ENCODE measurements at regions not wholly inside any gene's neighbourhood (a gene's known extent, or its start where the extent isn't known, plus 50 kb on each side); places are given as distances from the start of the nearest gene placed in this dataset.

DNA sequence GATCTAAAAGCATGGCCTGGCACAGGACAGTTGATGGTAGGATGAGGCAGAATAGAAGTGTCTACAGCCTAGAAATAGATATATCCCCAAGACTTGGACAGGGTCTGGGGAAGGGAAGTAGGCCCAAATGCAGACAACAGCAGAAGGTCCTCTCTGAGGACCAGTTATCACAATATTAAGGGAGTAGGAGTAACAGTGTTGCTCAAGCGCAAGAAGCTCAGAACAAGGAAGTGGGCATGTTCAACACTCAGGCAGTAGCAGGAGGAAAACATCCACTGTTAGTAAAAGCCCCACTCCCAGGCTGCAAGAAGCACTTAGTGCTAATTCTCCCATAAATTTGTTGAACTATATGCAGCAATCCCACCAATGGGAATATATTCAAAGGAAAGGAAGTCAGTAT is 314.7 kb downstream of the METTL4 start:
- H3K27me3 ChIP-seq (replicated peaks in 2 of 5; ENCODE audit: control insufficient read depth in 4 of 5, insufficient read depth in 5 of 5, low read length in 4 of 5): no peaks in the 10 kb centered on the region
- 100% methylated on average over 1 of the region's 1 CpG for WGBS (ENCODE audit: insufficient coverage)
- DNase-seq: no peak

DNA sequence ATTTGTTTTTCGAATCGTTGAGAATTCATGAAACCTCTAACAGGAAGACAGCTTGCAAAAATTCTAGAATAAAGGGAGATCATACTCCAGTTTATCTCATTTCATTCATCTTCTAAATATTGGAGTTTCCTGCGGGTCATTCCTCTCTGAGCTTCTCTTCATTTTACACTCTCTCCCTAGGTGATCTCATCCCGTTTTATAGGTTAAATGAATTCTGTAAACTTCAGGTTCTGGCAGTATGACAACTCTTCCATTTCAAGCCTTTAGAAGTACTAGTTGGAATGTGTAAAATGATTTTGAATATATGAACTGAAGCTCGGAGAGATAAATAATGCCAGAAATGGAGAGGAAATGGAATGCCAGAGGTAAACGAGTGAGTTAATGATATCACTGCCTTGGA is 312.4 kb downstream of the METTL4 start:
- WGBS (ENCODE audit: insufficient coverage): 94% methylated on average over 2 of the region's 6 CpGs
- ChIA-PET CTCF (interaction anchor here (1.4 kb wide), 1 partner anchor 11 kb away, joined by 4 read pairs; no protein-coding TSS in a partner anchor), POLR2A (no interaction called here)
- Histone ChIP-seq H3K4me3 (ENCODE audit: control insufficient read depth in 1 of 7, extremely low read depth in 1 of 7, insufficient read depth in 4 of 7, low read depth in 2 of 7, low read length in 6 of 7) (no peak overlapping the region), H3K27ac (ENCODE audit: insufficient read depth in 1 of 2, low read depth in 1 of 2, low read length in 2 of 2, poor library complexity in 1 of 2, severe bottlenecking in 2 of 2) (no peak overlapping the region), H3K27me3 (replicated peaks in 2 of 5; ENCODE audit: control insufficient read depth in 4 of 5, insufficient read depth in 5 of 5, low read length in 4 of 5) (no peaks in the 10 kb centered on the region), H3K36me3 (ENCODE audit: control insufficient read depth in 4 of 4, insufficient read depth in 4 of 4, low read length in 3 of 4) (no peaks in the 10 kb centered on the region), H3K9me3 (ENCODE audit: control extremely low read depth in 1 of 5, control insufficient read depth in 4 of 5, insufficient read depth in 2 of 5, low read depth in 1 of 5, low read length in 4 of 5) (peaks cover 0 to 2% (median 0%) of the 10 kb centered on the region in 5 experiments), H3K4me1 (ENCODE audit: control extremely low read depth in 1 of 4, control insufficient read depth in 4 of 4, insufficient read depth in 4 of 4, low read length in 3 of 4) (no peaks in the 10 kb centered on the region)
- no peak for DNase-seq

More for the DNA sequence above, 314.7 kb downstream of the METTL4 start:
- H3K9me3 ChIP-seq (ENCODE audit: control extremely low read depth in 1 of 5, control insufficient read depth in 4 of 5, insufficient read depth in 2 of 5, low read depth in 1 of 5, low read length in 4 of 5): peaks cover 0 to 2% (median 0%) of the 10 kb centered on the region in 5 experiments
- no peak overlapping the region for H3K4me3 ChIP-seq (ENCODE audit: control insufficient read depth in 1 of 7, extremely low read depth in 1 of 7, insufficient read depth in 4 of 7, low read depth in 2 of 7, low read length in 6 of 7)
- H3K27ac ChIP-seq (ENCODE audit: insufficient read depth in 1 of 2, low read depth in 1 of 2, low read length in 2 of 2, poor library complexity in 1 of 2, severe bottlenecking in 2 of 2): no peak overlapping the region
- CTCF ChIA-PET: no interaction called here
- H3K4me1 ChIP-seq (ENCODE audit: control extremely low read depth in 1 of 4, control insufficient read depth in 4 of 4, insufficient read depth in 4 of 4, low read length in 3 of 4): no peaks in the 10 kb centered on the region
- H3K36me3 ChIP-seq (ENCODE audit: control insufficient read depth in 4 of 4, insufficient read depth in 4 of 4, low read length in 3 of 4): no peaks in the 10 kb centered on the region
- POLR2A ChIA-PET: no interaction called here

DNA sequence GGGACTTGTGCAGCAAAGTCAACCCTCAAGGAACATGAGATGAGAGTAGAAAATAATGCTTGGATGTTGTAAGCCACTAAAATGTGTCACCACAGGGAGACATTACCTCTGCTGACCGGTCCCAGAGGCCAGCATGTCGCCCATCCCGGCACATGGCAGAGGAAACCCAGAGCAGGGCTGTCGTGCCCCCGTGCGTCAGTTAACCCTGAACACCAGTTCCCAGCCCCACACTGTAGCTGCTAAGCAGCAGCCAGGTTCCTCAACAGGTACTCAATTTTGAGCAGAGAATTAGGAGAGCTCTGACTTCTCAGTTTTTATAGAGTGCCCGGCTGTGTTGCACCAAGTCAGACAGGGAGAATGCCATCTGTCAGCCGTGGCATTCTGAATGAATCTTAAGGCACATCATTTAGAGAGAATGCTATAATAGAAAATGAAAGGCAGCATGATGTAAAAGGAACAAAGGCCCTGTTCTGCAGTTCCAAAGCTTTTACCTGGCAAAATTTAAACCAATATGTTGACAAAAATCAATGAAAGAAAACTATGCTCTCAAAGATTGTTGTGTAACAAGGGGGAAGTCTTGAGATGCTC is 307.9 kb downstream of the METTL4 start:
- Histone ChIP-seq H3K27me3 (replicated peaks in 2 of 5; ENCODE audit: control insufficient read depth in 4 of 5, insufficient read depth in 5 of 5, low read length in 4 of 5) (no peaks in the 10 kb centered on the region), H3K4me1 (ENCODE audit: control extremely low read depth in 1 of 4, control insufficient read depth in 4 of 4, insufficient read depth in 4 of 4, low read length in 3 of 4) (no peaks in the 10 kb centered on the region), H3K36me3 (ENCODE audit: control insufficient read depth in 4 of 4, insufficient read depth in 4 of 4, low read length in 3 of 4) (no peaks in the 10 kb centered on the region), H3K9me3 (ENCODE audit: control extremely low read depth in 1 of 5, control insufficient read depth in 4 of 5, insufficient read depth in 2 of 5, low read depth in 1 of 5, low read length in 4 of 5) (no peaks in the 10 kb centered on the region), H3K27ac (ENCODE audit: insufficient read depth in 1 of 2, low read depth in 1 of 2, low read length in 2 of 2, poor library complexity in 1 of 2, severe bottlenecking in 2 of 2) (no peak overlapping the region), H3K4me3 (ENCODE audit: control insufficient read depth in 1 of 7, extremely low read depth in 1 of 7, insufficient read depth in 4 of 7, low read depth in 2 of 7, low read length in 6 of 7) (no peak overlapping the region)
- 95% methylated on average over 8 of the region's 8 CpGs for WGBS (ENCODE audit: insufficient coverage)
- no peak for DNase-seq
- ChIA-PET CTCF (no interaction called here), POLR2A (no interaction called here)

DNA sequence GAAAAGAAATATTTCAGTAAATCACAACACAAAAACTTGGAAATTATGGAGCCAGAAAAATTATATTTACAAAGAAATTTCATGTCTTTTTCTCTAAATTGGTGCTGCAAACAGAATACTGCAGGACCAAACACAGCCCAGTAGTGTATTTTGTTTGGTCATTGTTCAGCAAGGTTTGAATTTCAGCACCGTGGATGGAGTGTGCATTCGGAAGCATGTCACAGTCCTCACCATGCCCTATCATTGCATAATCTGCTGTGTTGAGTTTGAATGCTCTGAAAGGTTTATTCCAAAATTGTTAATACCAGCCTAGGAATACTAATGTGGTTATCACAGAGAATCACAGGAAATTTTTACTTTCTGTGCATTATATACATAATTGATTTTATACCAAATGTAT is 296.7 kb downstream of the METTL4 start:
- no peak overlapping the region for H3K27ac ChIP-seq (ENCODE audit: insufficient read depth in 1 of 2, low read depth in 1 of 2, low read length in 2 of 2, poor library complexity in 1 of 2, severe bottlenecking in 2 of 2)
- 100% methylated on average over 1 of the region's 2 CpGs for WGBS (ENCODE audit: insufficient coverage)
- no peak for DNase-seq
- no peaks in the 10 kb centered on the region for H3K27me3 ChIP-seq (replicated peaks in 2 of 5; ENCODE audit: control insufficient read depth in 4 of 5, insufficient read depth in 5 of 5, low read length in 4 of 5)
- ChIA-PET POLR2A (no interaction called here), CTCF (no interaction called here)
- H3K36me3 ChIP-seq (ENCODE audit: control insufficient read depth in 4 of 4, insufficient read depth in 4 of 4, low read length in 3 of 4): no peaks in the 10 kb centered on the region
- H3K9me3 ChIP-seq (ENCODE audit: control extremely low read depth in 1 of 5, control insufficient read depth in 4 of 5, insufficient read depth in 2 of 5, low read depth in 1 of 5, low read length in 4 of 5): no peaks in the 10 kb centered on the region
- no peak overlapping the region for H3K4me3 ChIP-seq (ENCODE audit: control insufficient read depth in 1 of 7, extremely low read depth in 1 of 7, insufficient read depth in 4 of 7, low read depth in 2 of 7, low read length in 6 of 7)
- no peaks in the 10 kb centered on the region for H3K4me1 ChIP-seq (ENCODE audit: control extremely low read depth in 1 of 4, control insufficient read depth in 4 of 4, insufficient read depth in 4 of 4, low read length in 3 of 4)

DNA sequence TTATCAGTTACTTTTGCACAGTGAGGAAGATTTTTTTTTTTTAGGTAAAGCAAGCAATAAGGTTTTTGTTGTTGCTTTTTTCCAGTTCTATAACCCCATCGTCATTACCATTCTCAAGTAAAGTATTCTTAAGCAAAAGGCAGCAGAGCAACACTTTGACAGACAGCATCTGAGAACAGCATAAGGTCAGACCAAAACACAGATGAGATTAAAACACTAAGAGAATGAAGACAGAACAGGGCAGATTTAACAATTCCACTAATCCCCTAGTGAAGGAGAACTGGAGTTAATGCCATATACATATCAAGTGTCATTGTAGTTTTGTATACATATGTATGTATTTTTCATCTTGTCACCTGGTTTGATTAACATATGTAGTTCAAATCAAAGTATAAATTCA is 290.2 kb downstream of the METTL4 start:
- no peak overlapping the region for H3K4me3 ChIP-seq (ENCODE audit: control insufficient read depth in 1 of 7, extremely low read depth in 1 of 7, insufficient read depth in 4 of 7, low read depth in 2 of 7, low read length in 6 of 7)
- ChIA-PET POLR2A (no interaction called here), CTCF (no interaction called here)
- no peaks in the 10 kb centered on the region for H3K27me3 ChIP-seq (replicated peaks in 2 of 5; ENCODE audit: control insufficient read depth in 4 of 5, insufficient read depth in 5 of 5, low read length in 4 of 5)
- H3K27ac ChIP-seq (ENCODE audit: insufficient read depth in 1 of 2, low read depth in 1 of 2, low read length in 2 of 2, poor library complexity in 1 of 2, severe bottlenecking in 2 of 2): no peak overlapping the region
- DNase-seq: no peak
- H3K4me1 ChIP-seq (ENCODE audit: control extremely low read depth in 1 of 4, control insufficient read depth in 4 of 4, insufficient read depth in 4 of 4, low read length in 3 of 4): no peaks in the 10 kb centered on the region
- H3K9me3 ChIP-seq (ENCODE audit: control extremely low read depth in 1 of 5, control insufficient read depth in 4 of 5, insufficient read depth in 2 of 5, low read depth in 1 of 5, low read length in 4 of 5): no peaks in the 10 kb centered on the region
- no CpG with 5 or more reads among the region's 1 CpG for WGBS (ENCODE audit: insufficient coverage)
- H3K36me3 ChIP-seq (ENCODE audit: control insufficient read depth in 4 of 4, insufficient read depth in 4 of 4, low read length in 3 of 4): no peaks in the 10 kb centered on the region

DNA sequence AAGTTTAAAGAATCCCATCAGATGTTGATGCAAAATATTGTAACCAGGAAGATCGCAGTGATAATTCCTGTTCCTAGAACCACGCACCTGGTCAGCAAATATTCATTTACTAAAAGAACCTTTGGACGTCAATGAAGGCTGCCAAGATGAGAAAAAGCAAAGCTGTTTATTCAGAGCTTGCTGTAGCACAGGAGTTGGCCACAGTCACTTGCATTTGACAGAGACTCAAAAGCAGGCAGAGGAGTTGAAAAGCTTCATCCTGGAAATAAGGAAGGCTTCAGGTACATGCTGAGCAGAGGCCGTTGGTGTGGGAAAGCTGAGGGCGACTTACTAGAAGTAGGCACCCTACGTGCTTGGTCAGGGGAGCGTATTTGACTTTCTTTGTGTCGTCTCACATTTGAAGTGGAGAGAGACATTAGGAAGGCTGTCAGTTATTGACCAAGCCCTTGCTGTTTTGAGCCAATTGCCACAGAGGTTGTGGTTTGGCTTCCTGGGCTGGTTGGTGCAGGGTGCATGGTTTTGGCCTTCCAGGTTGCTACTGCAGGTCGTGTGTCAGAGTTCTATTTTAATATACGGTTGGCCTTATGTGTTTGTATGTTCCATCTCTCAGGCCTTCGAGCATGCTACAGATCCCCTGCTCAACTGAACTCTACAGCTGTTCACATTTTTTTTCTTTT is 289.6 kb downstream of the METTL4 start:
- Histone ChIP-seq H3K27ac (ENCODE audit: insufficient read depth in 1 of 2, low read depth in 1 of 2, low read length in 2 of 2, poor library complexity in 1 of 2, severe bottlenecking in 2 of 2) (no peak overlapping the region), H3K4me1 (ENCODE audit: control extremely low read depth in 1 of 4, control insufficient read depth in 4 of 4, insufficient read depth in 4 of 4, low read length in 3 of 4) (no peaks in the 10 kb centered on the region), H3K4me3 (ENCODE audit: control insufficient read depth in 1 of 7, extremely low read depth in 1 of 7, insufficient read depth in 4 of 7, low read depth in 2 of 7, low read length in 6 of 7) (no peak overlapping the region), H3K27me3 (replicated peaks in 2 of 5; ENCODE audit: control insufficient read depth in 4 of 5, insufficient read depth in 5 of 5, low read length in 4 of 5) (no peaks in the 10 kb centered on the region), H3K9me3 (ENCODE audit: control extremely low read depth in 1 of 5, control insufficient read depth in 4 of 5, insufficient read depth in 2 of 5, low read depth in 1 of 5, low read length in 4 of 5) (no peaks in the 10 kb centered on the region), H3K36me3 (ENCODE audit: control insufficient read depth in 4 of 4, insufficient read depth in 4 of 4, low read length in 3 of 4) (no peaks in the 10 kb centered on the region)
- ChIA-PET CTCF (no interaction called here), POLR2A (no interaction called here)
- WGBS (ENCODE audit: insufficient coverage): 88% methylated on average over 9 of the region's 11 CpGs
- DNase-seq: no peak

DNA sequence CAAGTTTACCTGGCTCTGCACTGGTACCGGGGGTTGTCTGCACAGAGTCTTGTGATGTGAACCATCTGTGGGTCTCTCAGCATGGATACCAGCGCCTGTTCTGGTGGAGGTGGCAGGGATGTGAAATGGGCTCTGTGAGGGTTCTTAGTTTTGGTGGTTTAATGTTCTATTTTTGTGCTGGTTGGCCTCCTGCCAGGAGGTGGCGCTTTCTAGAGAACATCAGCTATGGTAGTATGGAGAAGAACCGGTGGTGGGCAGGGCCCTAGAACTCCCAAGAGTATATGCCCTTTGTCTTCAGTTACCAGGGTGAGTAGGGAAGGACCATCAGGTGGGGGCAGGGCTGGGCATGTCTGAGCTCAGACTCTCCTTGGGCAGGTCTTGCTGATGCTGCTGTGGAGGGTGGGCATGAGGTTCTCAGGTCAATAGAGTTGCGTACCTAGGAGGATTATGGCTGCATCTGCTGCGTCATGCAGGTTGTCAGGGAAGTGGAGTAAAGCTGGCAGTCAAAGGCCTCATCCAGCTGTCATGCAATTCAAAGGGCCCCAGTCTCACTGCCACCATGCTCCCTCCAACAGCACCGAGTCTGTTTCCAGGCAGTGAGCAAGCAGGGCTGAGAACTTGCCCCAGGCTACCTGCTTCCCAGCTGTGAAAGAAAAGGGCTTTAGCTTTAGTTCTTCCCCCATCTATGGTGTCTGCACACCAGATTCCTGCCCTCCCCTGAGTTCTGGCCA is 278.0 kb downstream of the METTL4 start:
- Histone ChIP-seq H3K27ac (ENCODE audit: insufficient read depth in 1 of 2, low read depth in 1 of 2, low read length in 2 of 2, poor library complexity in 1 of 2, severe bottlenecking in 2 of 2) (no peak overlapping the region), H3K9me3 (ENCODE audit: control extremely low read depth in 1 of 5, control insufficient read depth in 4 of 5, insufficient read depth in 2 of 5, low read depth in 1 of 5, low read length in 4 of 5) (no peaks in the 10 kb centered on the region), H3K4me3 (ENCODE audit: control insufficient read depth in 1 of 7, extremely low read depth in 1 of 7, insufficient read depth in 4 of 7, low read depth in 2 of 7, low read length in 6 of 7) (no peak overlapping the region), H3K36me3 (ENCODE audit: control insufficient read depth in 4 of 4, insufficient read depth in 4 of 4, low read length in 3 of 4) (no peaks in the 10 kb centered on the region), H3K4me1 (ENCODE audit: control extremely low read depth in 1 of 4, control insufficient read depth in 4 of 4, insufficient read depth in 4 of 4, low read length in 3 of 4) (no peaks in the 10 kb centered on the region), H3K27me3 (replicated peaks in 2 of 5; ENCODE audit: control insufficient read depth in 4 of 5, insufficient read depth in 5 of 5, low read length in 4 of 5) (no peaks in the 10 kb centered on the region)
- ChIA-PET CTCF (interaction anchor here (0.5 kb wide), 1 partner anchor 1183 kb away, joined by 6 read pairs; no protein-coding TSS in a partner anchor), POLR2A (no interaction called here)
- WGBS (ENCODE audit: insufficient coverage): 98% methylated on average over 6 of the region's 7 CpGs
- DNase-seq: no peak
